H1 (cell line): ENCODE measurements at regions not wholly inside any gene's neighbourhood (a gene's known extent, or its start where the extent isn't known, plus 50 kb on each side); places are given as distances from the start of the nearest gene placed in this dataset.

ENCODE experiments used
- CTCF ChIA-PET: fragments of 300-600 bp; sonication (Branson Sonifier 250); formaldehyde crosslinking; loops from one replicate; lab custom pipeline; 2021; ENCODE audit not compliant: partially characterized antibody; lab: Charles Lee
- POLR2A ChIA-PET: fragments of 300-600 bp; sonication (Branson Sonifier 250); formaldehyde crosslinking; loops from one replicate; lab custom pipeline; 2021; ENCODE audit warnings: inconsistent platforms; ENCODE audit not compliant: partially characterized antibody; lab: Charles Lee
- DNase-seq, 2 experiments: peaks; one replicate each; pipeline versions ENCODE4 v3.0.0 to v3.0.0-alpha.2; 2010 to 2022; ENCODE audit warnings: low spot score in 2 of 2, low read depth in 1 of 2, mixed read lengths in 1 of 2
- FAIRE-seq: peaks from 2 replicates; lab custom pipeline; 2011; peaks lifted over from hg19 to GRCh38; lab: Jason Lieb, UNC
- H2AFZ ChIP-seq: 2 replicates; pipeline ENCODE4 v1.8.1; 2012; ENCODE audit warnings: low read length, inconsistent platforms
- H2AK5ac ChIP-seq: 2 replicates; pipeline ENCODE4 v1.6.1; 2013; ENCODE audit warnings: low read depth, low read length
- H2BK120ac ChIP-seq: replicated peaks from 2 replicates; pipeline ENCODE3; 2013; ENCODE audit warnings: low read depth, low read length, inconsistent platforms
- H2BK12ac ChIP-seq: 2 replicates; pipeline ENCODE4 v1.6.1; 2013; ENCODE audit warnings: low read depth, low read length
- H2BK15ac ChIP-seq: 2 replicates; pipeline ENCODE4 v1.6.1; 2013; ENCODE audit warnings: low read length
- H2BK20ac ChIP-seq: 2 replicates; pipeline ENCODE4 v1.6.1; 2013; ENCODE audit warnings: low read length
- H2BK5ac ChIP-seq: 2 replicates; pipeline ENCODE4 v1.6.1; 2013; ENCODE audit warnings: low read depth, low read length
- H3K14ac ChIP-seq: 2 replicates; pipeline ENCODE4 v1.6.1; 2013; ENCODE audit warnings: inconsistent platforms; ENCODE audit not compliant: insufficient read length
- H3K18ac ChIP-seq: 2 replicates; pipeline ENCODE4 v1.6.1; 2013; ENCODE audit warnings: low read length; ENCODE audit errors: extremely low read depth
- H3K23ac ChIP-seq: 2 replicates; pipeline ENCODE4 v1.6.1; 2013; ENCODE audit warnings: inconsistent platforms; ENCODE audit not compliant: insufficient read length
- H3K23me2 ChIP-seq: 2 replicates; pipeline ENCODE4 v1.6.1; 2013; ENCODE audit warnings: low read depth, low read length
- H3K27ac ChIP-seq: 2 replicates; pipeline ENCODE4 v1.6.1; 2011; ENCODE audit warnings: low read depth, low read length, inconsistent platforms
- H3K27me3 ChIP-seq, 4 experiments: replicated peaks in 1 of 4; 1 replicate in 1 of 4; 2 replicates in 3 of 4; pipeline versions ENCODE4 v1.6.1 to v1.8.1; 2011 to 2013; ENCODE audit warnings: low read length in 3 of 4, mild to moderate bottlenecking in 3 of 4, inconsistent platforms in 2 of 4, mixed read lengths in 2 of 4, moderate library complexity in 1 of 4; ENCODE audit not compliant: control insufficient read depth in 3 of 4, insufficient read depth in 3 of 4; ENCODE audit errors: extremely low read depth in 1 of 4
- H3K36me3 ChIP-seq, 4 experiments: 2 replicates each; pipeline versions ENCODE4 v1.6.1 to v1.8.1; 2011 to 2013; ENCODE audit warnings: mild to moderate bottlenecking in 4 of 4, low read length in 3 of 4, moderate library complexity in 2 of 4, control low read depth in 1 of 4, inconsistent platforms in 1 of 4; ENCODE audit not compliant: insufficient read depth in 4 of 4, control insufficient read depth in 2 of 4
- H3K4ac ChIP-seq: replicated peaks from 2 replicates; pipeline ENCODE3; 2013; ENCODE audit warnings: low read length, low read depth, mixed read lengths, inconsistent platforms; ENCODE audit not compliant: insufficient read length
- H3K4me1 ChIP-seq, 4 experiments: replicated peaks in 1 of 4; 1 replicate in 1 of 4; 2 replicates in 3 of 4; pipeline versions ENCODE4 v1.6.1 to v1.8.1; 2011 to 2013; ENCODE audit warnings: low read length in 3 of 4, inconsistent platforms in 2 of 4, mixed read lengths in 1 of 4; ENCODE audit not compliant: insufficient read depth in 4 of 4, control insufficient read depth in 3 of 4
- H3K4me2 ChIP-seq, 2 experiments: 2 replicates each; pipeline versions ENCODE4 v1.6.1 to v1.8.1; 2011 to 2013; ENCODE audit warnings: low read depth in 2 of 2, low read length in 2 of 2, control low read depth in 1 of 2, inconsistent platforms in 1 of 2, mild to moderate bottlenecking in 1 of 2; ENCODE audit not compliant: insufficient read depth in 1 of 2
- H3K4me3 ChIP-seq, 4 experiments: fragments of 200-600, 300-600 bp in 1 of 4; sonication (generic), shearing (Covaris generic), sonication (Bioruptor Twin) in 1 of 4; 2 replicates each; pipeline versions ENCODE4 v1.5.1 to v1.8.1; 2011 to 2016; ENCODE audit warnings: low read length in 4 of 4, low read depth in 3 of 4, control low read depth in 2 of 4, inconsistent platforms in 2 of 4, mild to moderate bottlenecking in 2 of 4, mixed read lengths in 1 of 4, moderate library complexity in 1 of 4; ENCODE audit not compliant: insufficient read depth in 2 of 4; ENCODE audit errors: extremely low read depth in 1 of 4
- H3K56ac ChIP-seq: replicated peaks from 2 replicates; pipeline ENCODE3; 2013; ENCODE audit warnings: low read depth, mild to moderate bottlenecking, mixed read lengths, low read length, inconsistent platforms; ENCODE audit not compliant: insufficient read length
- H3K79me1 ChIP-seq: 2 replicates; pipeline ENCODE4 v1.6.1; 2013; ENCODE audit warnings: low read depth, low read length, control low read depth
- H3K79me2 ChIP-seq, 2 experiments: 2 replicates each; pipeline versions ENCODE4 v1.6.1 to v1.8.1; 2012 to 2013; ENCODE audit warnings: low read length in 2 of 2, mild to moderate bottlenecking in 2 of 2, inconsistent platforms in 1 of 2; ENCODE audit not compliant: insufficient read depth in 2 of 2, control insufficient read depth in 1 of 2
- H3K9ac ChIP-seq, 4 experiments: replicated peaks in 1 of 4; 1 replicate in 1 of 4; 2 replicates in 3 of 4; pipeline versions ENCODE4 v1.6.1 to v1.8.1; 2011 to 2013; ENCODE audit warnings: low read depth in 3 of 4, low read length in 3 of 4, control low read depth in 2 of 4, mild to moderate bottlenecking in 2 of 4, moderate library complexity in 2 of 4, inconsistent platforms in 1 of 4; ENCODE audit errors: extremely low read depth in 1 of 4
- H3K9me3 ChIP-seq, 2 experiments: 2 replicates each; pipeline versions ENCODE4 v1.6.1 to v1.8.1; 2012 to 2013; ENCODE audit warnings: mild to moderate bottlenecking in 2 of 2, moderate library complexity in 2 of 2, control low read depth in 1 of 2, inconsistent platforms in 1 of 2, low read depth in 1 of 2, low read length in 1 of 2, mixed read lengths in 1 of 2; ENCODE audit not compliant: insufficient read depth in 2 of 2
- H4K20me1 ChIP-seq, 2 experiments: replicated peaks in 1 of 2; 2 replicates each; pipeline versions ENCODE3 to v1.8.1; 2011 to 2013; ENCODE audit warnings: inconsistent platforms in 2 of 2, low read length in 2 of 2, mild to moderate bottlenecking in 1 of 2; ENCODE audit not compliant: insufficient read depth in 2 of 2, control insufficient read depth in 1 of 2
- H4K5ac ChIP-seq: 2 replicates; pipeline ENCODE4 v1.6.1; 2013; ENCODE audit warnings: low read length, low read depth, mixed read lengths, inconsistent platforms; ENCODE audit not compliant: insufficient read length
- H4K8ac ChIP-seq: 2 replicates; pipeline ENCODE4 v1.8.0; 2013; ENCODE audit warnings: mild to moderate bottlenecking, moderate library complexity, low read length, inconsistent platforms; ENCODE audit not compliant: insufficient read depth; ENCODE audit errors: extremely low read depth
- H4K91ac ChIP-seq: replicated peaks from 2 replicates; pipeline ENCODE3; 2013; ENCODE audit warnings: low read length, mixed read lengths, inconsistent platforms; ENCODE audit not compliant: insufficient read length
- CTBP2 ChIP-seq: IDR thresholded peaks from 2 replicates; pipeline ENCODE4 v1.7.0; 2011; ENCODE audit warnings: borderline replicate concordance, mild to moderate bottlenecking, moderate library complexity, mixed read lengths, low read length; ENCODE audit not compliant: insufficient read depth, insufficient read length
- FOSL1 ChIP-seq: IDR thresholded peaks from 2 replicates; pipeline ENCODE4 v1.6.1; 2011; ENCODE audit warnings: mild to moderate bottlenecking, low read depth, low read length, moderate library complexity; ENCODE audit not compliant: insufficient read depth
- SIN3A ChIP-seq, 2 experiments: IDR thresholded peaks in 1 of 2; conservative IDR thresholded peaks in 1 of 2; 2 replicates each; pipeline ENCODE4 v1.6.1; 2011 to 2012; ENCODE audit warnings: low read length in 2 of 2, improper control_type of control experiment in 1 of 2, low read depth in 1 of 2, mild to moderate bottlenecking in 1 of 2
- SIRT6 ChIP-seq: IDR thresholded peaks from one replicate; pipeline ENCODE4 v1.7.1; 2012; ENCODE audit warnings: low read length, inconsistent platforms
- SUZ12 ChIP-seq: fragments of 200-600 bp; sonication (generic); IDR thresholded peaks from 2 replicates; pipeline ENCODE4 v1.6.1; 2012; ENCODE audit warnings: mild to moderate bottlenecking, inconsistent platforms, low read length, moderate library complexity, mixed read lengths
- TEAD4 ChIP-seq: IDR thresholded peaks from 2 replicates; pipeline ENCODE4 v1.6.1; 2012; ENCODE audit warnings: low read depth, low read length, inconsistent platforms, mixed read lengths
- WGBS, 2 experiments: shearing (Covaris generic) in 1 of 2; methylation state at CpG; one replicate each; pipeline versions ENCODE4 v1.1.6 to v1.1.7; 2013 to 2015; ENCODE audit warnings: low lambda C conversion rate in 2 of 2, mixed read lengths in 2 of 2, inconsistent platforms in 1 of 2, low coverage in 1 of 2, missing lambda C conversion rate in 1 of 2; ENCODE audit not compliant: insufficient replicate concordance in 2 of 2, insufficient coverage in 1 of 2, insufficient read length in 1 of 2; ENCODE audit errors: extremely low coverage in 1 of 2, missing lambda C conversion rate in 1 of 2; 5-methylcytosine and 5-hydroxymethylcytosine counted together
- TF ChIP-seq, protein P1 (sequence below): IDR thresholded peaks from 2 replicates; pipeline ENCODE4 v1.6.1; 2011; ENCODE audit warnings: low read length, improper control_type of control experiment
- TF ChIP-seq, protein P2 (sequence below), 3 experiments: IDR thresholded peaks; 1 replicate in 2 of 3; 2 replicates in 1 of 3; pipeline versions ENCODE4 v1.5.1 to v1.6.1; 2011; ENCODE audit warnings: low read length in 3 of 3, mild to moderate bottlenecking in 3 of 3, inconsistent platforms in 2 of 3, low read depth in 1 of 3, moderate library complexity in 1 of 3; ENCODE audit not compliant: insufficient read depth in 1 of 3; ENCODE audit errors: control extremely low read depth in 1 of 3

DNA sequence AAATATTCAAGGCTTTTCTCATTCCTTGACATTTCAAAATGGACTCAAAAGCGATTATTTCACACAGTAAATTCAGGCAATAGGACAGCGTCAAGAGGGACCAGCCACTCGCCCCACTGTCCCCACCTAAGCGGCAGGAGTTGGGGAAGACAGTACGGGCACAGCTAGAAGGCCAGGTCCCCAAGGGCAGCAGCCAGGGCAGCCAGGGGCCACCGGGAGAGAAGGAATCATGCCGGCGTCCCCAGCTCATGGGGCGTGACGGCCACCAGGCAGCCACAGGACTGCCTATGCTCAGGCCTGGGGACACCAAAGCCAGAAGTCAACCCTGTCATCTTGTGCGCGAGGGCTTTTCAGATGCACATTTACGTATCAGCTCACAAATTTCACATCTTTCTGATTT, 225.7 kb upstream of the PPP2R2D start:
- no peak for FAIRE-seq
- POLR2A ChIA-PET: interaction anchor here (1.9 to 2.5 kb wide), 2 partner anchors 9 to 15 kb away, joined by 6 to 9 read pairs; no protein-coding TSS in a partner anchor
- no peak for TF ChIP-seq SIN3A (conservative IDR thresholded peaks at IDR 0.05 in 1 of 2, IDR thresholded peaks at IDR 0.05 in 1 of 2; ENCODE audit: low read depth in 1 of 2, low read length in 2 of 2)
- no peak for TF ChIP-seq SUZ12
- TF ChIP-seq TEAD4: no peak
- TF ChIP-seq, protein P1, sequence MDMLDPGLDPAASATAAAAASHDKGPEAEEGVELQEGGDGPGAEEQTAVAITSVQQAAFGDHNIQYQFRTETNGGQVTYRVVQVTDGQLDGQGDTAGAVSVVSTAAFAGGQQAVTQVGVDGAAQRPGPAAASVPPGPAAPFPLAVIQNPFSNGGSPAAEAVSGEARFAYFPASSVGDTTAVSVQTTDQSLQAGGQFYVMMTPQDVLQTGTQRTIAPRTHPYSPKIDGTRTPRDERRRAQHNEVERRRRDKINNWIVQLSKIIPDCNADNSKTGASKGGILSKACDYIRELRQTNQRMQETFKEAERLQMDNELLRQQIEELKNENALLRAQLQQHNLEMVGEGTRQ: no peak
- TF ChIP-seq, protein P2, sequence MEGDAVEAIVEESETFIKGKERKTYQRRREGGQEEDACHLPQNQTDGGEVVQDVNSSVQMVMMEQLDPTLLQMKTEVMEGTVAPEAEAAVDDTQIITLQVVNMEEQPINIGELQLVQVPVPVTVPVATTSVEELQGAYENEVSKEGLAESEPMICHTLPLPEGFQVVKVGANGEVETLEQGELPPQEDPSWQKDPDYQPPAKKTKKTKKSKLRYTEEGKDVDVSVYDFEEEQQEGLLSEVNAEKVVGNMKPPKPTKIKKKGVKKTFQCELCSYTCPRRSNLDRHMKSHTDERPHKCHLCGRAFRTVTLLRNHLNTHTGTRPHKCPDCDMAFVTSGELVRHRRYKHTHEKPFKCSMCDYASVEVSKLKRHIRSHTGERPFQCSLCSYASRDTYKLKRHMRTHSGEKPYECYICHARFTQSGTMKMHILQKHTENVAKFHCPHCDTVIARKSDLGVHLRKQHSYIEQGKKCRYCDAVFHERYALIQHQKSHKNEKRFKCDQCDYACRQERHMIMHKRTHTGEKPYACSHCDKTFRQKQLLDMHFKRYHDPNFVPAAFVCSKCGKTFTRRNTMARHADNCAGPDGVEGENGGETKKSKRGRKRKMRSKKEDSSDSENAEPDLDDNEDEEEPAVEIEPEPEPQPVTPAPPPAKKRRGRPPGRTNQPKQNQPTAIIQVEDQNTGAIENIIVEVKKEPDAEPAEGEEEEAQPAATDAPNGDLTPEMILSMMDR (IDR thresholded peaks at IDR 0.05; ENCODE audit: control extremely low read depth in 1 of 3, insufficient read depth in 1 of 3, low read depth in 1 of 3, low read length in 3 of 3): no peak
- no peak for TF ChIP-seq SIRT6
- TF ChIP-seq FOSL1: no peak
- no peak for TF ChIP-seq CTBP2

More for the DNA sequence above, 225.7 kb upstream of the PPP2R2D start:
- H3K79me1 ChIP-seq: no peaks in the 10 kb centered on the region
- H2BK20ac ChIP-seq: peak overlapping the region; percentile 72; the same call in 1 of the 2 replicates
- no peak overlapping the region for H3K9ac ChIP-seq
- no peaks in the 10 kb centered on the region for H3K79me2 ChIP-seq
- no peak overlapping the region for H3K14ac ChIP-seq
- peaks cover 0 to 2% (median 0%) of the 10 kb centered on the region in 4 experiments; a peak in 3 of 7 replicates for H3K27me3 ChIP-seq
- H2AFZ ChIP-seq: no peak overlapping the region
- no peaks in the 10 kb centered on the region for H3K36me3 ChIP-seq
- H2BK15ac ChIP-seq: peak overlapping the region; percentile 46; the same call in 1 of the 2 replicates
- H2AK5ac ChIP-seq: peak overlapping the region; percentile 58; the same call in 1 of the 2 replicates
- CTCF ChIA-PET: interaction anchor here (1.1 to 1.5 kb wide), 2 partner anchors 10 to 12 kb away, joined by 3 to 4 read pairs; no protein-coding TSS in a partner anchor
- peak overlapping the region; percentile 84 for H2BK12ac ChIP-seq
- H3K56ac ChIP-seq: no peak overlapping the region
- H3K27ac ChIP-seq: no peak overlapping the region
- H4K20me1 ChIP-seq: no peaks in the 10 kb centered on the region
- H2BK120ac ChIP-seq: no peak overlapping the region
- WGBS, 2 experiments: 87% methylated on average over 13 of the region's 13 CpGs; no CpG with 5 or more reads in 1 of the 2 experiments
- peaks cover 0 to 6% of the 10 kb centered on the region in 2 experiments; a peak in 2 of 4 replicates for H3K9me3 ChIP-seq
- H3K23ac ChIP-seq: no peak overlapping the region
- H3K4ac ChIP-seq: no peak overlapping the region
- no peak overlapping the region for H4K8ac ChIP-seq
- peaks cover 0 to 20% (median 13%) of the 10 kb centered on the region in 4 experiments; a peak in 5 of 7 replicates for H3K4me1 ChIP-seq
- no peaks in the 10 kb centered on the region for H3K23me2 ChIP-seq
- H3K18ac ChIP-seq: 0 out of 2 replicates have a peak overlapping the region, but pooled peaks have one; percentile 43
- peak overlapping the region; percentile 66; the same call in 1 of the 2 replicates for H2BK5ac ChIP-seq
- no peak overlapping the region; a peak in 1 of 4 replicates for H3K4me2 ChIP-seq
- peak overlapping the region; percentile 23 for H4K91ac ChIP-seq
- DNase-seq: no peak
- H3K4me3 ChIP-seq: no peak overlapping the region
- no peak overlapping the region for H4K5ac ChIP-seq
